A549 (cell line): ENCODE measurements at regions not wholly inside any gene's neighbourhood (a gene's known extent, or its start where the extent isn't known, plus 50 kb on each side); places are given as distances from the start of the nearest gene placed in this dataset.

ENCODE experiments used
- ATAC-seq, 2 experiments: fragments of 200-7000 bp in 1 of 2; fragments of >200 bp in 1 of 2; cut with Nextera tagmentation in 1 of 2; cut with Tn5 transposase in 1 of 2; 3 replicates each; pipeline versions ENCODE4 v1.8.0 to v1.9.1; 2018 to 2020; ENCODE audit warnings: mild to moderate bottlenecking in 1 of 2, moderate library complexity in 1 of 2
- CTCF ChIA-PET: fragments of 300-600 bp; sonication (Branson Sonifier 250); formaldehyde crosslinking; extraction: SDS; loops from one replicate; lab custom pipeline; 2021; ENCODE audit warnings: antibody characterized with exemption, inconsistent platforms; lab: Yijun Ruan, JAX
- POLR2A ChIA-PET: fragments of 350-600 bp; formaldehyde crosslinking; extraction: SDS; loops from one replicate; lab custom pipeline; 2021; ENCODE audit warnings: antibody characterized with exemption, inconsistent platforms; lab: Yijun Ruan, JAX
- DNase-seq, 2 experiments: peaks; one replicate each; pipeline versions ENCODE4 v3.0.0 to v3.0.0-alpha.2; 2011 to 2016; ENCODE audit warnings: low read depth in 1 of 2, low spot score in 1 of 2
- FAIRE-seq: peaks from 2 replicates; lab custom pipeline; 2011; peaks lifted over from hg19 to GRCh38; lab: Jason Lieb, UNC
- H3K27ac ChIP-seq, 2 experiments: fragments of >200 bp; sonication (Bioruptor Twin); formaldehyde crosslinking; 3 replicates each; pipeline ENCODE4 v1.5.1; 2016 to 2017
- H3K4me1 ChIP-seq: fragments of >200 bp; sonication (Bioruptor Twin); formaldehyde crosslinking; 3 replicates; pipeline ENCODE4 v1.6.1; 2016
- H3K4me2 ChIP-seq: fragments of >200 bp; sonication (Bioruptor Twin); formaldehyde crosslinking; 3 replicates; pipeline ENCODE4 v1.6.1; 2016
- H3K4me3 ChIP-seq: fragments of >200 bp; sonication (Bioruptor Twin); formaldehyde crosslinking; 3 replicates; pipeline ENCODE4 v1.5.1; 2016
- H3K9me3 ChIP-seq: fragments of >200 bp; sonication (Bioruptor Twin); formaldehyde crosslinking; 3 replicates; pipeline ENCODE4 v1.6.1; 2016
- CHD2 ChIP-seq: fragments of 150-350 bp; IDR thresholded peaks from 2 replicates; pipeline ENCODE4 v1.6.1; 2014; ENCODE audit warnings: low read length; ENCODE audit not compliant: partially characterized antibody
- EHMT2 ChIP-seq: fragments of 200-600 bp; sonication (generic); IDR thresholded peaks from 2 replicates; pipeline ENCODE4 v1.6.1; 2016; ENCODE audit warnings: antibody characterized with exemption, low read depth, mild to moderate bottlenecking, moderate library complexity
- ELK1 ChIP-seq: fragments of 150-350 bp; IDR thresholded peaks from 2 replicates; pipeline ENCODE4 v1.6.1; 2014; ENCODE audit warnings: low read depth, mild to moderate bottlenecking, low read length
- ESRRA ChIP-seq: fragments of 150-350 bp; IDR thresholded peaks from 2 replicates; pipeline ENCODE4 v1.6.1; 2014; ENCODE audit warnings: mild to moderate bottlenecking, low read length, borderline replicate concordance
- HES2 ChIP-seq: fragments of >200 bp; sonication (Bioruptor Twin); formaldehyde crosslinking; IDR thresholded peaks from 2 replicates; pipeline ENCODE4 v1.6.1; 2016
- HOXB13 ChIP-seq: fragments of 250-450 bp; sonication (Bioruptor Pico); IDR thresholded peaks from 2 replicates; pipeline ENCODE4 v1.5.0; 2020; ENCODE audit warnings: low read depth, mild to moderate bottlenecking, moderate library complexity
- MAZ ChIP-seq: fragments of 150-350 bp; IDR thresholded peaks from 2 replicates; pipeline ENCODE4 v1.6.1; 2014; ENCODE audit warnings: antibody characterized with exemption, low read depth, low read length, borderline replicate concordance
- NPAS2 ChIP-seq: fragments of 250-450 bp; sonication (Bioruptor Pico); IDR thresholded peaks from 2 replicates; pipeline ENCODE4 v1.8.0; 2022; ENCODE audit warnings: mild to moderate bottlenecking, moderate library complexity, borderline replicate concordance
- PBX3 ChIP-seq: IDR thresholded peaks from 2 replicates; pipeline ENCODE4 v1.6.1; 2012
- PHF8 ChIP-seq: fragments of 200-600 bp; sonication (generic); IDR thresholded peaks from 2 replicates; pipeline ENCODE4 v1.6.1; 2016; ENCODE audit warnings: low read depth, mild to moderate bottlenecking, antibody characterized with exemption, moderate library complexity, borderline replicate concordance
- RARB ChIP-seq: fragments of 250-450 bp; sonication (Bioruptor Pico); IDR thresholded peaks from 2 replicates; pipeline ENCODE4 v1.8.0; 2021; ENCODE audit warnings: mild to moderate bottlenecking, moderate library complexity
- RFX5 ChIP-seq: fragments of 450-650 bp; IDR thresholded peaks from 2 replicates; pipeline ENCODE4 v1.7.1; 2014; ENCODE audit warnings: antibody characterized with exemption, mild to moderate bottlenecking, moderate library complexity
- SREBF2 ChIP-seq: fragments of 450-650 bp; IDR thresholded peaks from 2 replicates; pipeline ENCODE4 v1.6.1; 2014; ENCODE audit warnings: mild to moderate bottlenecking, moderate library complexity
- TFCP2L1 ChIP-seq: fragments of 250-450 bp; sonication (Bioruptor Pico); IDR thresholded peaks from 2 replicates; pipeline ENCODE4 v1.5.0; 2021; ENCODE audit warnings: mild to moderate bottlenecking
- TP53 ChIP-seq: fragments of 250-450 bp; sonication (Bioruptor Pico); IDR thresholded peaks from 2 replicates; pipeline ENCODE4 v1.5.0; 2021; ENCODE audit warnings: mild to moderate bottlenecking, moderate library complexity
- USF2 ChIP-seq: fragments of 450-650 bp; IDR thresholded peaks from 2 replicates; pipeline ENCODE4 v1.6.1; 2014; ENCODE audit warnings: antibody characterized with exemption
- ZNF302 ChIP-seq: fragments of 250-450 bp; sonication (Bioruptor Pico); IDR thresholded peaks from 2 replicates; pipeline ENCODE4 v1.9.0; 2021; ENCODE audit warnings: inconsistent platforms, mild to moderate bottlenecking, moderate library complexity
- ZSCAN20 ChIP-seq: fragments of 250-450 bp; sonication (Bioruptor Pico); IDR thresholded peaks from 2 replicates; pipeline ENCODE4 v1.8.0; 2022; ENCODE audit warnings: mild to moderate bottlenecking, moderate library complexity
- WGBS: methylation state at CpG from one replicate; pipeline ENCODE4 v1.1.6; 2017; ENCODE audit errors: missing lambda C conversion rate; 5-methylcytosine and 5-hydroxymethylcytosine counted together
- TF ChIP-seq, protein P1 (sequence below): IDR thresholded peaks from 2 replicates; pipeline ENCODE4 v1.6.1; 2012; ENCODE audit warnings: low read depth, borderline replicate concordance
- TF ChIP-seq, protein P2 (sequence below): fragments of >200 bp; sonication (Bioruptor Twin); formaldehyde crosslinking; IDR thresholded peaks from 3 replicates; pipeline ENCODE4 v1.6.1; 2016

DNA sequence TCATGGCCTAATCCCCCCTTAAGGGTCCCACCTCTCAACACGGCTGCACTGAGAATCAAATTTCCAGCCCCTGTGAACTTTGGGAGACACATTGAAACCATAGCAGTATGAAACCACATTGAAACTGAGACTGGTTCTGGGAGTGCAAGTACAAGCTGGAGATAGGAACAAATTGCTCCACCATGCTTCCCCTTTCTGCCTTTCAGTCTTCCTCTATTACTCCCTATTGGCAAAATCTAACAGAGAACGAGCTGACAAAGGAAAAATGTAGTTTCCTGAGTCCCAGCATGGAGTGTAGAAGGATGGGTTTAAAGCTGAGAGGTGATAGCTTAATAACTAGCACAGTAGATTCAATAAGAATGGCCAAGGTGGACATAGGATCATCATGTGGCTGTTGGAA is 161.7 kb upstream of the RPL34 start:
- POLR2A ChIA-PET: no interaction called here
- Histone ChIP-seq H3K9me3 (no peaks in the 10 kb centered on the region), H3K27ac (no peak overlapping the region), H3K4me1 (no peaks in the 10 kb centered on the region), H3K4me2 (no peak overlapping the region), H3K4me3 (no peak overlapping the region)
- WGBS: 14% methylated on average over 2 of the region's 2 CpGs
- FAIRE-seq (no peak), DNase-seq (no peak), ATAC-seq (no peak)
- CTCF ChIA-PET: no interaction called here
- no peak for TF ChIP-seq RARB (CRISPR knock-in tag)
- no peak for TF ChIP-seq HOXB13 (CRISPR knock-in tag)
- TF ChIP-seq ZNF302 (CRISPR knock-in tag): no peak
- TF ChIP-seq RFX5: no peak
- no peak for TF ChIP-seq CHD2
- no peak for TF ChIP-seq TFCP2L1 (CRISPR knock-in tag)
- no peak for TF ChIP-seq ELK1
- TF ChIP-seq ZSCAN20 (CRISPR knock-in tag): no peak
- TF ChIP-seq TP53: no peak
- no peak for TF ChIP-seq PBX3
- TF ChIP-seq MAZ: no peak
- no peak for TF ChIP-seq HES2
- no peak for TF ChIP-seq SREBF2

DNA sequence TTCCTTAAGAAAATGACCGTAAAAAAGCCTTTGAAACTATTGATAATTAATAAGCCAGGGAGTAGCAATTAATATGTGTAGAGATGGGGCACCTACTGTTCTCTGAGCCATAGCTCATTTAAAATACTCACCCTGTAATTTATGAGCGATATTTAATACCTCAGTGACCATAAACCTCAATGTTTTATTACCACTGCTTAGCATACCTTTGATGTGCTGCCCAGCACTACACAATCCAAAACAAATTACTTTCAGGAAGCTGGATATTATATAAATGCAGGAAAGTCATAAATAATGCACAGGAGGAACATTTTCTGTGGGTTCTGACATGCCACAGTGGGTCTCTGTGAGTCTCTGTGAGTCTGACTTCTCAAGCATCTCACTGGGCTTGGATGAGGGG is 166.1 kb upstream of the RPL34 start:
- no peak for ATAC-seq
- CTCF ChIA-PET: interaction anchor here (0.5 kb wide), 1 partner anchor 1855 kb away, joined by 3 read pairs; no protein-coding TSS in a partner anchor
- POLR2A ChIA-PET: no interaction called here
- no peak for TF ChIP-seq ELK1
- Histone ChIP-seq H3K27ac (no peak overlapping the region), H3K4me2 (no peak overlapping the region), H3K9me3 (no peaks in the 10 kb centered on the region), H3K4me1 (no peaks in the 10 kb centered on the region), H3K4me3 (no peak overlapping the region)
- DNase-seq: no peak
- no peak for FAIRE-seq
- WGBS: 28% methylated on average over 2 of the region's 2 CpGs

GRCh38 chr4:108453366-108453765 is 167.0 kb upstream of the RPL34 start:
- CTCF ChIA-PET: no interaction called here

More at GRCh38 chr4:108453366-108453765, 167.0 kb upstream of the RPL34 start:
- DNase-seq (no peak), ATAC-seq (no peak), FAIRE-seq (no peak)
- Histone ChIP-seq H3K4me2 (no peak overlapping the region), H3K4me1 (no peaks in the 10 kb centered on the region), H3K4me3 (no peak overlapping the region), H3K9me3 (no peaks in the 10 kb centered on the region), H3K27ac (no peak overlapping the region)
- 8% methylated on average over 4 of the region's 4 CpGs for WGBS
- POLR2A ChIA-PET: no interaction called here
- TF ChIP-seq, protein P1, sequence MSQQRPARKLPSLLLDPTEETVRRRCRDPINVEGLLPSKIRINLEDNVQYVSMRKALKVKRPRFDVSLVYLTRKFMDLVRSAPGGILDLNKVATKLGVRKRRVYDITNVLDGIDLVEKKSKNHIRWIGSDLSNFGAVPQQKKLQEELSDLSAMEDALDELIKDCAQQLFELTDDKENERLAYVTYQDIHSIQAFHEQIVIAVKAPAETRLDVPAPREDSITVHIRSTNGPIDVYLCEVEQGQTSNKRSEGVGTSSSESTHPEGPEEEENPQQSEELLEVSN: no peak
- TF ChIP-seq TFCP2L1 (CRISPR knock-in tag) (no peak), USF2 (no peak), EHMT2 (no peak), PBX3 (no peak), ESRRA (no peak), NPAS2 (no peak), RFX5 (no peak), PHF8 (no peak), ZNF302 (CRISPR knock-in tag) (no peak)
- TF ChIP-seq, protein P2, sequence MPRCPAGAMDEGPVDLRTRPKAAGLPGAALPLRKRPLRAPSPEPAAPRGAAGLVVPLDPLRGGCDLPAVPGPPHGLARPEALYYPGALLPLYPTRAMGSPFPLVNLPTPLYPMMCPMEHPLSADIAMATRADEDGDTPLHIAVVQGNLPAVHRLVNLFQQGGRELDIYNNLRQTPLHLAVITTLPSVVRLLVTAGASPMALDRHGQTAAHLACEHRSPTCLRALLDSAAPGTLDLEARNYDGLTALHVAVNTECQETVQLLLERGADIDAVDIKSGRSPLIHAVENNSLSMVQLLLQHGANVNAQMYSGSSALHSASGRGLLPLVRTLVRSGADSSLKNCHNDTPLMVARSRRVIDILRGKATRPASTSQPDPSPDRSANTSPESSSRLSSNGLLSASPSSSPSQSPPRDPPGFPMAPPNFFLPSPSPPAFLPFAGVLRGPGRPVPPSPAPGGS: no peak
